AG09319 (cell line): ENCODE measurements at regions not wholly inside any gene's neighbourhood (a gene's known extent, or its start where the extent isn't known, plus 50 kb on each side); places are given as distances from the start of the nearest gene placed in this dataset.

Source experiments
- DNase-seq: peaks from one replicate; pipeline ENCODE4 v3.0.0-alpha.2; 2010; ENCODE audit warnings: low read depth; ENCODE audit errors: extremely low read depth
- TF ChIP-seq, protein P1 (sequence below): IDR thresholded peaks from 2 replicates; pipeline ENCODE4 v1.5.1; 2011; ENCODE audit warnings: low read depth, mild to moderate bottlenecking, inconsistent platforms, low read length, moderate library complexity

DNA sequence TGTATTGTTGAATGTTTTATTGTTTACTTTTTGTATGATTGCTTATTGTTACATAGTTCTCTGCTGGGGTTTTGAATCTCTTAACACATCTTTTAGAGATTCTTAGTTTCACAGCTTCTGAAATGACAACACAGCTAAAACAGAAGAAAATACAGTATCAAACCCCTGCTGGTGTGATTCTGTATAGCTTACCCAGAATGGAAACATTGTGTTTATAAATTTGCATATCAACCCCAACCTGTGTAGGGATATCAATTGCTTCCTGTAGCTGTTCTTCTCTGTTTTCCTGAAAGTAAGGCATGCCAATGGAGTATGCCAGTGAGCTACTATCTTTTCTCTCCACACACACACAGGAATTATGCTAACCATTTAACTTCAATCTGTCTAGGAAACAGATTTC, 64.3 kb upstream of the ID4 start:
- TF ChIP-seq, protein P1, sequence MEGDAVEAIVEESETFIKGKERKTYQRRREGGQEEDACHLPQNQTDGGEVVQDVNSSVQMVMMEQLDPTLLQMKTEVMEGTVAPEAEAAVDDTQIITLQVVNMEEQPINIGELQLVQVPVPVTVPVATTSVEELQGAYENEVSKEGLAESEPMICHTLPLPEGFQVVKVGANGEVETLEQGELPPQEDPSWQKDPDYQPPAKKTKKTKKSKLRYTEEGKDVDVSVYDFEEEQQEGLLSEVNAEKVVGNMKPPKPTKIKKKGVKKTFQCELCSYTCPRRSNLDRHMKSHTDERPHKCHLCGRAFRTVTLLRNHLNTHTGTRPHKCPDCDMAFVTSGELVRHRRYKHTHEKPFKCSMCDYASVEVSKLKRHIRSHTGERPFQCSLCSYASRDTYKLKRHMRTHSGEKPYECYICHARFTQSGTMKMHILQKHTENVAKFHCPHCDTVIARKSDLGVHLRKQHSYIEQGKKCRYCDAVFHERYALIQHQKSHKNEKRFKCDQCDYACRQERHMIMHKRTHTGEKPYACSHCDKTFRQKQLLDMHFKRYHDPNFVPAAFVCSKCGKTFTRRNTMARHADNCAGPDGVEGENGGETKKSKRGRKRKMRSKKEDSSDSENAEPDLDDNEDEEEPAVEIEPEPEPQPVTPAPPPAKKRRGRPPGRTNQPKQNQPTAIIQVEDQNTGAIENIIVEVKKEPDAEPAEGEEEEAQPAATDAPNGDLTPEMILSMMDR: no peak
- DNase-seq: no peak

DNA sequence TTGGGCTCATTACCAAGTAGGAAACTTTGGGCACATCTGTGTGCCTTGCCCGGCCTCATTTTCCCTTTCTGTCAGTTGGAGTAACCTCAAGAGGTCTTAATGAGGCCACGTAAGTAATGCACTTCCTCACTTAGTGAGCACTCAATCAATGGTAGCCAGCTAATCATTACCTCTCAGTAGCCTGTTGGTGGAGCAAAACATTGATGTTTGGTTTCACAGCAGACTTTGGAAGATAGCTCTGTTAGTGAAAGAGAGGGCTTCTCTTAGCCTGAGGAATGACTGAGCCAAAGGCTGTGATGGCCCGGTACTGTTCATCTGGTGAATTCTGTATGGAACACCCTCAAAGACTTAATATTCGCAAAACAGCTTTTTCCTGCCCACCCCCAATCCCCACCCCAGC, 55.9 kb upstream of the ID4 start:
- DNase-seq: no peak
- TF ChIP-seq, protein P1: no peak

DNA sequence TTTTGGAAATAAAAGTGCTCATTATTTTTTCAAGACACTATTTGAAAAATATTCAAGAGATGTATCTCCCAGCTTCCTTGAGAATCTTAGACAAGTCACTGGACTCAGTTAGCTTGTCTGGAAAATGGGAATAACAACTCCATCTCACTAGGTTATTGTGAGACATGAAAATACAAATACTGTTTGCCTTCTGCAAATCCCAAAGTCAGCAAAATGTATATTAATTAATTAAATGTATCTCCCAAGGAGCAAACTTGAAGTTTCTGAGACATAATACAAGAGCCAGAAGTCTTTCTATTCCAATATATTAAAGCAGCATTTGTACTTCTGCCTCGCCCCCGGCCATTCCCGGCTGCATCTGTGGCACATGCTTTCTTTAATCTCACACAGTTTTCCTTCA, 54.6 kb upstream of the ID4 start:
- TF ChIP-seq, protein P1: no peak
- DNase-seq: no peak
